Lower leg skin (tissue), 3 donors: ENCODE measurements at regions not wholly inside any gene's neighbourhood (a gene's known extent, or its start where the extent isn't known, plus 50 kb on each side); places are given as distances from the start of the nearest gene placed in this dataset.

Source experiments
- CTCF ChIP-seq, 3 donors: fragments of 450-650 bp; IDR thresholded peaks; one replicate each; pipeline ENCODE4 v1.5.1; 2016; ENCODE audit warnings: antibody characterized with exemption in 3 of 3, mild to moderate bottlenecking in 3 of 3, moderate library complexity in 2 of 3
- POLR2A ChIP-seq, 2 donors: fragments of 450-650 bp; IDR thresholded peaks; one replicate each; pipeline ENCODE4 v1.6.1; 2016 to 2017; ENCODE audit warnings: antibody characterized with exemption in 2 of 2, mild to moderate bottlenecking in 1 of 2, moderate library complexity in 1 of 2

GRCh38 chr6:115863211-115863610 is 197.5 kb downstream of the FRK start:
- TF ChIP-seq POLR2A (IDR thresholded peaks at IDR 0.05) = no peak
- no peak for TF ChIP-seq CTCF (IDR thresholded peaks at IDR 0.05)
